Mesendoderm (in vitro differentiated cells): ENCODE measurements at regions not wholly inside any gene's neighbourhood (a gene's known extent, or its start where the extent isn't known, plus 50 kb on each side); places are given as distances from the start of the nearest gene placed in this dataset.

Source experiments
- DNase-seq: peaks from one replicate; pipeline ENCODE4 v3.0.0; 2013
- H2AK5ac ChIP-seq: 2 replicates; pipeline ENCODE4 v1.6.1; 2013; ENCODE audit warnings: low read length, inconsistent platforms
- H2BK120ac ChIP-seq: 2 replicates; pipeline ENCODE4 v1.6.1; 2013; ENCODE audit warnings: low read depth, mild to moderate bottlenecking, low read length, moderate library complexity, mixed read lengths
- H2BK15ac ChIP-seq: replicated peaks from 2 replicates; pipeline ENCODE4 v1.6.1; 2013; ENCODE audit warnings: low read depth, mild to moderate bottlenecking, moderate library complexity
- H2BK5ac ChIP-seq: 2 replicates; pipeline ENCODE4 v1.6.1; 2013; ENCODE audit warnings: low read length, inconsistent platforms
- H3K18ac ChIP-seq: 2 replicates; pipeline ENCODE4 v1.6.1; 2013; ENCODE audit warnings: mild to moderate bottlenecking, low read length, mixed read lengths
- H3K23ac ChIP-seq: one replicate; pipeline ENCODE4 v1.6.1; 2013; ENCODE audit warnings: low read length
- H3K27ac ChIP-seq: 2 replicates; pipeline ENCODE4 v1.5.1; 2013; ENCODE audit warnings: low read depth, mild to moderate bottlenecking, inconsistent platforms, low read length, moderate library complexity
- H3K27me3 ChIP-seq: 2 replicates; pipeline ENCODE4 v1.6.1; 2013; ENCODE audit warnings: low read length, control low read depth, mild to moderate bottlenecking, inconsistent platforms; ENCODE audit not compliant: insufficient read depth, poor library complexity
- H3K36me3 ChIP-seq: 2 replicates; pipeline ENCODE4 v1.6.1; 2013; ENCODE audit warnings: low read length, inconsistent platforms; ENCODE audit not compliant: control insufficient read depth, insufficient read depth
- H3K4ac ChIP-seq: one replicate; pipeline ENCODE4 v1.6.1; 2013; ENCODE audit warnings: low read depth, mild to moderate bottlenecking, low read length, moderate library complexity
- H3K4me1 ChIP-seq: 2 replicates; pipeline ENCODE4 v1.6.1; 2013; ENCODE audit warnings: low read depth, low read length, inconsistent platforms; ENCODE audit not compliant: control insufficient read depth
- H3K4me2 ChIP-seq: 2 replicates; pipeline ENCODE4 v1.6.1; 2013; ENCODE audit warnings: low read length
- H3K4me3 ChIP-seq: 2 replicates; pipeline ENCODE4 v1.5.1; 2013; ENCODE audit warnings: mild to moderate bottlenecking, low read length
- H3K56ac ChIP-seq: one replicate; pipeline ENCODE4 v1.6.1; 2013; ENCODE audit warnings: low read length
- H3K79me1 ChIP-seq: 2 replicates; pipeline ENCODE4 v1.6.1; 2013; ENCODE audit warnings: low read length, inconsistent platforms
- H3K79me2 ChIP-seq: 2 replicates; pipeline ENCODE4 v1.6.1; 2013; ENCODE audit warnings: mild to moderate bottlenecking, low read length; ENCODE audit not compliant: control insufficient read depth, insufficient read depth
- H3K9ac ChIP-seq: 2 replicates; pipeline ENCODE4 v1.6.1; 2013; ENCODE audit warnings: low read length, inconsistent platforms
- H4K5ac ChIP-seq: one replicate; pipeline ENCODE4 v1.6.1; 2013; ENCODE audit warnings: low read length
- H4K8ac ChIP-seq: one replicate; pipeline ENCODE4 v1.6.1; 2013; ENCODE audit warnings: low read depth, mild to moderate bottlenecking, control low read depth, low read length, moderate library complexity
- WGBS: extraction: QIAGEN DNeasy Blood & Tissue Kit; methylation state at CpG from one replicate; pipeline ENCODE4 v1.1.7; 2013; ENCODE audit warnings: low lambda C conversion rate, missing lambda C conversion rate; ENCODE audit not compliant: insufficient coverage; ENCODE audit errors: extremely low coverage; 5-methylcytosine and 5-hydroxymethylcytosine counted together

DNA sequence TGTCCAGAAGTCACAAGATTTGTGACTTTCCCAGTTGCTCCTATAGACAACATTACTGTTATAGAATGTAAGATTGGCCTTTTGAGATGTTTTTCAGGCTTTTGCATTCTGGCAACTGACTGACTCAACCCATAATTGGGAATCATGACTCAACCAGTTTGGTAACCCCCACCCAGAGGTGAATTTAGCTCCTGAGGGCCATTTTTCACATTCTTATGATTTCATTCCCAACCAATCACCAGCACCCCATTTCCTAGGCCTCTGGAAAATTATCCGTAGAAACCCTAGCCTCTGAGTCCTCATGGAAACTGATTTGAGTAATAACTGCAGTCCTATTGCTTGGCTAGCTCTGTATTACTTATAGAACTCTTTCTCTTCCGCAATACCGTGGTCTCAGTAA is 626.0 kb upstream of the SEL1L start:
- Histone ChIP-seq H3K18ac (no peak overlapping the region), H2AK5ac (no peak overlapping the region), H3K27ac (no peak overlapping the region), H3K23ac (no peak overlapping the region), H2BK120ac (no peak overlapping the region), H3K56ac (no peak overlapping the region), H3K4me1 (no peaks in the 10 kb centered on the region), H2BK5ac (no peak overlapping the region), H3K79me1 (no peaks in the 10 kb centered on the region), H3K9ac (no peak overlapping the region), H3K27me3 (no peaks in the 10 kb centered on the region), H3K79me2 (no peaks in the 10 kb centered on the region), H3K4ac (no peak overlapping the region), H3K4me2 (no peak overlapping the region), H4K8ac (no peak overlapping the region), H3K36me3 (no peaks in the 10 kb centered on the region), H4K5ac (no peak overlapping the region), H3K4me3 (no peak overlapping the region), H2BK15ac (no peak overlapping the region)
- no CpG with 5 or more reads among the region's 3 CpGs for WGBS
- no peak for DNase-seq

DNA sequence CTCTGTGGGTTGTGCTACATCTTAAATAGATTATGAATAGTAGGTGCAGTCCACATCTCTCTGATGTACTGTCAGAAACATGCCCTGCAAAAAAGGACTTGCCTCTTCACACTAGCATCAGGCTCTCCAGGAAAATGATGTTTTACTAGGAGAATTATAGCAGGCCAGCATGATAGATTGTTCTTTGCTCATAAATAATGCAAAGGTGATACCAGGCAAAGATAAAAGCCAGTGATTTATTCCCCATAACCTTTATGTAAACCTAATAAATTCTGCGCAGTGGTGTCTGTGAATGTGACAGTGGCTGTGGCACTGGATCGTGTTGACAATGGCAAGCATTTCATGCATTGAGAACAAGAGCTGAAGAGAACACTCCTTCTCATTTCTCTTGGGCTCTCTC is 646.5 kb upstream of the SEL1L start:
- Histone ChIP-seq H3K79me2 (no peaks in the 10 kb centered on the region), H2BK120ac (no peak overlapping the region), H3K4me2 (no peak overlapping the region), H2BK15ac (no peak overlapping the region), H3K79me1 (no peaks in the 10 kb centered on the region), H3K27ac (no peak overlapping the region), H3K9ac (no peak overlapping the region), H3K4me1 (no peaks in the 10 kb centered on the region), H3K36me3 (no peaks in the 10 kb centered on the region), H3K18ac (no peak overlapping the region), H4K8ac (no peak overlapping the region), H3K4me3 (no peak overlapping the region), H4K5ac (no peak overlapping the region), H2AK5ac (no peak overlapping the region), H3K4ac (no peak overlapping the region), H2BK5ac (no peak overlapping the region), H3K27me3 (no peaks in the 10 kb centered on the region), H3K56ac (no peak overlapping the region), H3K23ac (no peak overlapping the region)
- no peak for DNase-seq
- WGBS: no CpG with 5 or more reads among the region's 2 CpGs

DNA sequence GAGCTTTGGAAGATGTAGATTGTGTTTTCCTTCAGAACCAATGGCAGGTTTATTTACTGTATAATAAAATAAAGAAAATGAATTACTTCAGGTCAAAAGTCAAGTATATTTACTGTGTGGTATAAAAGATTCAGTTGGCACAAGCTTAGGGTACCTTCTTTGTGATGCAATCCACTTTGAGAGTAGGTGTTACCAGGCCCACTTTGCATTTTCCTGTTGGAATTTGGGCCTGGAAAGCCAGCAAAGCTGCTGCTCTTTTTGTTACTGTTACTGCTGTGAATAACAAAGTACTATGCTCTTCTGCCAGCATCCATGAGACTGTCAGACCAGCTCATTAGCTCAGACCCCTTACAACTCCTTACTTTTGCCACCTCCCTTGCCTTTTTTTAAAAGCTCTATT is 649.0 kb upstream of the SEL1L start:
- no peak overlapping the region for H3K4ac ChIP-seq
- H3K79me2 ChIP-seq: no peaks in the 10 kb centered on the region

DNA sequence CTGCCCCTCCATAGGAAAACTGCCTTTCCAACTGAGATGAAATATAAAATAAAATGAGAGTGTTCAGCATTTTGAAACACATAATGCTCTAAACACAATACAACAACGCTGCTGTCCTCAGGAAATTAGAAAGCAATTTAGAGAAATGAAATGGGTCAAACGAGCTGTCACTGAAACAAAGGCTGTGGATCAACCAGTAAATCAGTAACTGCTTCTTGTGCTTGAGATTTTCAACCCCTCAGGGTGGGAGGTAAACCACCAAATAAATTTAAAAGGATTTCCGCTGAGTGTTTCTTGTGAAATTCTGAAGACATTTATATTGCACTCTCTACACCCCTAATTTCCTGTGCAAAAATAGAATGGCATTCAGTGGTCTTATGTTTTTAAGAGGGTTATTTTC is 657.1 kb upstream of the SEL1L start:
- no peak overlapping the region for H3K9ac ChIP-seq
- H3K4ac ChIP-seq: no peak overlapping the region
- no peak overlapping the region for H3K23ac ChIP-seq
- no peak overlapping the region for H4K8ac ChIP-seq
- no peaks in the 10 kb centered on the region for H3K79me2 ChIP-seq
- H3K4me3 ChIP-seq: no peak overlapping the region
- no peak overlapping the region for H3K56ac ChIP-seq
- H3K4me2 ChIP-seq: no peak overlapping the region
- WGBS: no CpG with 5 or more reads among the region's 3 CpGs
- H3K4me1 ChIP-seq: no peaks in the 10 kb centered on the region
- H2BK5ac ChIP-seq: no peak overlapping the region
- no peak overlapping the region for H3K18ac ChIP-seq
- H2BK15ac ChIP-seq: no peak overlapping the region
- no peak for DNase-seq
- no peak overlapping the region for H2BK120ac ChIP-seq
- no peak overlapping the region for H4K5ac ChIP-seq
- no peaks in the 10 kb centered on the region for H3K27me3 ChIP-seq
- no peaks in the 10 kb centered on the region for H3K36me3 ChIP-seq
- no peak overlapping the region for H2AK5ac ChIP-seq
- H3K27ac ChIP-seq: no peak overlapping the region
- no peaks in the 10 kb centered on the region for H3K79me1 ChIP-seq

More for the DNA sequence above, 649.0 kb upstream of the SEL1L start:
- no peak overlapping the region for H2BK15ac ChIP-seq
- H2AK5ac ChIP-seq: no peak overlapping the region
- H3K36me3 ChIP-seq: no peaks in the 10 kb centered on the region
- no peak overlapping the region for H4K5ac ChIP-seq
- no peak overlapping the region for H4K8ac ChIP-seq
- no peak overlapping the region for H3K56ac ChIP-seq
- H3K27me3 ChIP-seq: no peaks in the 10 kb centered on the region
- no peaks in the 10 kb centered on the region for H3K4me1 ChIP-seq
- peak; percentile 25 for DNase-seq
- no peak overlapping the region for H3K4me3 ChIP-seq
- H3K9ac ChIP-seq: no peak overlapping the region
- H3K4me2 ChIP-seq: no peak overlapping the region
- no peak overlapping the region for H2BK5ac ChIP-seq
- no peak overlapping the region for H2BK120ac ChIP-seq
- H3K18ac ChIP-seq: no peak overlapping the region
- H3K23ac ChIP-seq: no peak overlapping the region
- H3K79me1 ChIP-seq: no peaks in the 10 kb centered on the region
- no peak overlapping the region for H3K27ac ChIP-seq

DNA sequence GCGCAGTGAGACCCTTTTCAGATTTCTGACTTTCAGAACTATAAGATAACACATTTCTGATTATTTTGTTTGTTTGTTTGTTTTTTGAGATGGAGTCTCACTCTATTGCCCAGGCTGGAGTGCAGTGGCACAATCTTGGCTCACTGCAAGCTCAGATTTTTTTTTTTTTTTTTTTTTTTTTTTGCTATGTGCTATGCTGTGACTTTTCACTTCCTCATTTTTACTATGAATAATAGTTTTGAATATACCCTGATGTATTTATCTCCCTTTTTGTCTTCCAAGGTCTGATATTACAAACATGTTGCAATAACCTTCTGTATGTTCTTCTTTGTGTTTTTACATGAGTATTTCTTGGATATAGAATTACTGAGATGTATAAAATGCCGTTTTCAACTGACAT is 658.7 kb upstream of the SEL1L start:
- Histone ChIP-seq H3K79me2 (no peaks in the 10 kb centered on the region), H2BK15ac (no peak overlapping the region), H3K9ac (no peak overlapping the region), H4K8ac (no peak overlapping the region), H3K36me3 (no peaks in the 10 kb centered on the region), H3K4me2 (no peak overlapping the region), H4K5ac (no peak overlapping the region), H2BK120ac (no peak overlapping the region), H2BK5ac (no peak overlapping the region), H2AK5ac (no peak overlapping the region), H3K27me3 (no peaks in the 10 kb centered on the region), H3K27ac (no peak overlapping the region), H3K18ac (no peak overlapping the region), H3K4ac (no peak overlapping the region), H3K56ac (no peak overlapping the region), H3K4me3 (no peak overlapping the region), H3K23ac (no peak overlapping the region), H3K4me1 (no peaks in the 10 kb centered on the region), H3K79me1 (no peaks in the 10 kb centered on the region)
- no CpG with 5 or more reads among the region's 2 CpGs for WGBS
- no peak for DNase-seq

DNA sequence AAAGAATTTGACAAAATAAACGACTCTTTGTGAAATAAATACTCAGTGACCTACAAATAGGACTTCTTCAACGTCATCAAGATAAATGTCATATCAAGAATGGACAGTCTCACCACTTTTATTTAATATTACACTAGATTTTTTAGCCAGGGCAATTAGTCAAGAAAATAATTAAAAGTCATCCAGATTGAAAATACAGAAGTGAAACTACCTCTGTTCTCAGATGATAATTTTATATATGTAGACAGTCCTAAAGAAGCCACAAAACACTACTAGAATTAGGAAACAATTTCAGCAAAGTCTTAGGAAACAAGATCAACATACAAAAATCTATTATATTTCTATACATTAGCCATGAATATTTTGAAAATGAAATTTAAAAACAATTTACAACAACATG is 689.6 kb upstream of the SEL1L start:
- no peak overlapping the region for H2AK5ac ChIP-seq
- H3K79me2 ChIP-seq: no peaks in the 10 kb centered on the region
- no peak for DNase-seq
- no peak overlapping the region for H4K8ac ChIP-seq
- no peak overlapping the region for H3K56ac ChIP-seq
- H2BK120ac ChIP-seq: no peak overlapping the region
- H3K9ac ChIP-seq: no peak overlapping the region
- no peak overlapping the region for H3K27ac ChIP-seq
- H3K27me3 ChIP-seq: no peaks in the 10 kb centered on the region
- H2BK5ac ChIP-seq: no peak overlapping the region
- no peak overlapping the region for H4K5ac ChIP-seq
- no CpG with 5 or more reads among the region's 2 CpGs for WGBS
- H3K18ac ChIP-seq: no peak overlapping the region
- no peak overlapping the region for H3K4me3 ChIP-seq
- no peak overlapping the region for H3K23ac ChIP-seq
- H3K36me3 ChIP-seq: no peaks in the 10 kb centered on the region
- no peak overlapping the region for H3K4me2 ChIP-seq
- H2BK15ac ChIP-seq: no peak overlapping the region
- no peaks in the 10 kb centered on the region for H3K4me1 ChIP-seq
- no peaks in the 10 kb centered on the region for H3K79me1 ChIP-seq
- H3K4ac ChIP-seq: no peak overlapping the region
